Neuronal stem cell (in vitro differentiated cells): ENCODE measurements at regions not wholly inside any gene's neighbourhood (a gene's known extent, or its start where the extent isn't known, plus 50 kb on each side); places are given as distances from the start of the nearest gene placed in this dataset.
A peak's percentile ranks its signal among the peaks of the same experiment; 100 is the strongest.

Experiments used
- DNase-seq: peaks from one replicate; pipeline ENCODE4 v3.0.0-alpha.2; 2013; ENCODE audit warnings: low spot score
- H2AFZ ChIP-seq: one replicate; pipeline ENCODE4 v1.6.1; 2013; ENCODE audit warnings: mild to moderate bottlenecking, low read length, inconsistent platforms
- H2AK5ac ChIP-seq: 2 replicates; pipeline ENCODE4 v1.6.1; 2013; ENCODE audit warnings: low read depth, mild to moderate bottlenecking, inconsistent platforms, low read length, moderate library complexity, mixed read lengths
- H2BK120ac ChIP-seq: 2 replicates; pipeline ENCODE4 v1.6.1; 2013; ENCODE audit warnings: low read depth, mild to moderate bottlenecking, inconsistent platforms, low read length, moderate library complexity, mixed read lengths
- H2BK12ac ChIP-seq: one replicate; pipeline ENCODE4 v1.6.1; 2013; ENCODE audit warnings: low read length, inconsistent platforms
- H2BK15ac ChIP-seq: 2 replicates; pipeline ENCODE4 v1.6.1; 2013; ENCODE audit warnings: mild to moderate bottlenecking, low read length, inconsistent platforms, mixed read lengths
- H2BK5ac ChIP-seq: one replicate; pipeline ENCODE4 v1.6.1; 2013; ENCODE audit warnings: inconsistent platforms, mild to moderate bottlenecking, low read length, moderate library complexity
- H3K14ac ChIP-seq: one replicate; pipeline ENCODE4 v1.6.1; 2013; ENCODE audit warnings: low read length, inconsistent platforms
- H3K18ac ChIP-seq: 2 replicates; pipeline ENCODE4 v1.6.1; 2013; ENCODE audit warnings: low read length, inconsistent platforms
- H3K23ac ChIP-seq: 2 replicates; pipeline ENCODE4 v1.6.1; 2013; ENCODE audit warnings: low read depth, mild to moderate bottlenecking, mixed read lengths, low read length, inconsistent platforms; ENCODE audit not compliant: poor library complexity
- H3K27ac ChIP-seq: replicated peaks from 3 replicates; pipeline ENCODE4 v1.5.1; 2013; ENCODE audit warnings: low read length, inconsistent platforms
- H3K27me3 ChIP-seq, 3 experiments: 2 replicates each; pipeline ENCODE4 v1.6.1; 2013; ENCODE audit warnings: low read length in 3 of 3, mild to moderate bottlenecking in 2 of 3, inconsistent platforms in 1 of 3, low read depth in 1 of 3, mixed read lengths in 1 of 3, moderate library complexity in 1 of 3; ENCODE audit not compliant: control insufficient read depth in 3 of 3, insufficient read depth in 3 of 3
- H3K36me3 ChIP-seq, 2 donors: replicated peaks in 1 of 2; 2 replicates each; pipeline ENCODE4 v1.6.1; 2013; ENCODE audit warnings: low read length in 2 of 2; ENCODE audit not compliant: control insufficient read depth in 2 of 2, insufficient read depth in 2 of 2
- H3K4ac ChIP-seq: 2 replicates; pipeline ENCODE4 v1.6.1; 2013; ENCODE audit warnings: inconsistent platforms, mild to moderate bottlenecking, low read length, moderate library complexity
- H3K4me1 ChIP-seq, 2 donors: 1 replicate in 1 of 2; 2 replicates in 1 of 2; pipeline ENCODE4 v1.6.1; 2013; ENCODE audit warnings: low read length in 2 of 2, low read depth in 1 of 2; ENCODE audit not compliant: control insufficient read depth in 2 of 2, insufficient read depth in 1 of 2
- H3K4me2 ChIP-seq: one replicate; pipeline ENCODE4 v1.6.1; 2013; ENCODE audit warnings: mild to moderate bottlenecking, low read length, inconsistent platforms; ENCODE audit not compliant: insufficient read depth, poor library complexity, severe bottlenecking
- H3K4me3 ChIP-seq, 2 donors: 2 replicates each; pipeline ENCODE4 v1.5.1; 2013; ENCODE audit warnings: low read length in 2 of 2, mild to moderate bottlenecking in 2 of 2, inconsistent platforms in 1 of 2, moderate library complexity in 1 of 2
- H3K79me1 ChIP-seq: one replicate; pipeline ENCODE4 v1.6.1; 2013; ENCODE audit warnings: low read depth, mild to moderate bottlenecking, inconsistent platforms, low read length, moderate library complexity
- H3K9ac ChIP-seq: one replicate; pipeline ENCODE4 v1.6.1; 2013; ENCODE audit warnings: mild to moderate bottlenecking, low read depth, low read length, inconsistent platforms; ENCODE audit not compliant: poor library complexity
- H3K9me3 ChIP-seq, 2 donors: replicated peaks in 1 of 2; 2 replicates each; pipeline versions ENCODE3 to v1.6.1; 2013; ENCODE audit warnings: low read length in 2 of 2, mild to moderate bottlenecking in 2 of 2, inconsistent platforms in 1 of 2, low read depth in 1 of 2, mixed read lengths in 1 of 2, moderate library complexity in 1 of 2; ENCODE audit not compliant: control insufficient read depth in 2 of 2, insufficient read depth in 1 of 2
- H4K8ac ChIP-seq: one replicate; pipeline ENCODE4 v1.6.1; 2013; ENCODE audit warnings: low read depth, mild to moderate bottlenecking, inconsistent platforms, low read length, moderate library complexity
- H4K91ac ChIP-seq: one replicate; pipeline ENCODE4 v1.6.1; 2013; ENCODE audit warnings: low read length, low read depth, mild to moderate bottlenecking, inconsistent platforms; ENCODE audit not compliant: poor library complexity
- WGBS, 2 donors: extraction: QIAGEN DNeasy Blood & Tissue Kit; methylation state at CpG; one replicate each; pipeline ENCODE4 v1.1.7; 2013; ENCODE audit warnings: missing lambda C conversion rate in 2 of 2, mixed read lengths in 1 of 2; ENCODE audit not compliant: insufficient read length in 2 of 2, insufficient replicate concordance in 1 of 2; ENCODE audit errors: extremely low coverage in 2 of 2; 5-methylcytosine and 5-hydroxymethylcytosine counted together

DNA sequence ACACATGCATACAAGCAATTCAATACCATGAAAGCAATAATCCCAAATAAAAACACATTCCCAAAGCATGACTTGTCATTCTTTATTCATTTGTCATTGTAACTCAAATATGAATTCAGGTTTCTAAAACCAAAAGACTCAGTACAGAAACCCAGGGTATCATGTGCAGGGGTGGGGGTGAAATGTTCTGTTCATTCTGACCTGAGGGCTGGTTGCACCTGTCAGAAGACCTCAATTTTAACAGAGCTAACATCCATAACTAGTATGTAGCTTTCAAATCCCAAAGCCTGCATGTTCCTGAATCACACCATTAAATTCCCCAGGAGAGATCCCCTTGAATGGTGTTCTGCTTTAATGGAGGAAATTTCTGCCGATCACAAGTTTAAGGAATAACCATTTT lies 738.7 kb downstream of the MCTP2 start:
- no peak for DNase-seq
- no peak overlapping the region for H3K23ac ChIP-seq
- no peaks in the 10 kb centered on the region for H3K36me3 ChIP-seq
- H3K9ac ChIP-seq = no peak overlapping the region
- H4K8ac ChIP-seq = no peak overlapping the region
- H3K27me3 ChIP-seq = no peaks in the 10 kb centered on the region
- peaks cover 0 to 2% of the 10 kb centered on the region in 2 donors for H3K9me3 ChIP-seq
- H3K4me3 ChIP-seq = no peak overlapping the region
- H3K18ac ChIP-seq = no peak overlapping the region
- H3K14ac ChIP-seq = no peak overlapping the region
- no peak overlapping the region for H2AK5ac ChIP-seq
- no peak overlapping the region for H2AFZ ChIP-seq
- H4K91ac ChIP-seq = no peak overlapping the region
- no peak overlapping the region for H2BK120ac ChIP-seq
- no peak overlapping the region for H3K27ac ChIP-seq
- no peak overlapping the region for H3K4me2 ChIP-seq
- WGBS, 2 donors = no CpG with 5 or more reads among the region's 1 CpG
- H2BK5ac ChIP-seq = no peak overlapping the region
- no peaks in the 10 kb centered on the region for H3K4me1 ChIP-seq
- H2BK12ac ChIP-seq = no peak overlapping the region
- no peak overlapping the region for H3K4ac ChIP-seq
- no peak overlapping the region for H2BK15ac ChIP-seq
- no peaks in the 10 kb centered on the region for H3K79me1 ChIP-seq

DNA sequence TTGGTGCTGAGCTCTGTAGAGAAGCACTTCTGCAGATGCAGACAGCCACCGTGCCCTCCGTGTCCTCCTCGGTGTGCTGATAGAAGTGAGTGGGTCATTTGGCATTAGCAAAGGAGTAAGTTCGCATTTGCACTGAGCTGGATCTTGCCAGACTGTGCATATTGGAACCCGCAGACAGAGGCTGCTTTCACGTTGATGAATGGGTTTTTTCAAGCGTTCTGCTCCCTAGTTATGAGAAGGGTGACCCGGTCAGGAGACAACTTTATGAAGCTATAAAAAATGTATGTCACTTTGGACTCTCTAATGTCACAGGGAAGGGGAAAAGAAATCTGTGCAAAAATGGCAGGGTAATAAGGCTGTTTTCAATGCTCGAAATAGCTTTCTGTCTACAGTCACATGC lies 739.4 kb downstream of the MCTP2 start:
- H2AFZ ChIP-seq = no peak overlapping the region
- H4K8ac ChIP-seq = no peak overlapping the region
- H3K14ac ChIP-seq = no peak overlapping the region
- H3K36me3 ChIP-seq = no peaks in the 10 kb centered on the region
- no peak overlapping the region for H3K23ac ChIP-seq
- no peak overlapping the region for H3K9ac ChIP-seq
- no peak overlapping the region for H3K4me3 ChIP-seq
- DNase-seq = no peak
- peaks cover 0 to 2% of the 10 kb centered on the region in 2 donors for H3K9me3 ChIP-seq
- no CpG with 5 or more reads among the region's 9 CpGs for WGBS, 2 donors
- no peaks in the 10 kb centered on the region for H3K79me1 ChIP-seq
- H3K27me3 ChIP-seq = no peaks in the 10 kb centered on the region
- H2AK5ac ChIP-seq = no peak overlapping the region
- no peak overlapping the region for H2BK15ac ChIP-seq
- H3K18ac ChIP-seq = no peak overlapping the region
- no peak overlapping the region for H3K4me2 ChIP-seq
- no peak overlapping the region for H2BK12ac ChIP-seq
- no peak overlapping the region for H4K91ac ChIP-seq
- H3K4ac ChIP-seq = no peak overlapping the region
- no peaks in the 10 kb centered on the region for H3K4me1 ChIP-seq
- no peak overlapping the region for H3K27ac ChIP-seq
- no peak overlapping the region for H2BK120ac ChIP-seq
- no peak overlapping the region for H2BK5ac ChIP-seq

DNA sequence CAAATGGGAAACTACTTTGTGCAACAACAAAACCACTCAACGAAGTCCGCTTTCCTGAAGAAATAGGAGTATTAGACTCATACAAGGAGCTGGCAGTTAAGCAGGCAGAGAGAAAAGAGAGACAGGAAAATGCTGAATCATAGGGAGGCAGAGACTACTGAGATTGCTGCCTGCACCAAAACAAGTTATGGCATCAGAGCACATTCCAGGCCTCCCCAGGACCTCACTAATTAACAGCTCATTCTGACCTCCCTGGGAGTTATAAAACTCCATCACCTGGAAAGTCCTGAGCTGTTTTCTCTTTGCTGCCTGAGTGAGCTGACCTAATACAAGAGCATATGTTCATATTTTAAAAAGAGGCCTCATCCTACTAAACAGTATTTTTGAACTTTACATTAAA lies 741.0 kb downstream of the MCTP2 start:
- Histone ChIP-seq H2BK12ac (no peak overlapping the region), H3K14ac (no peak overlapping the region), H2AK5ac (no peak overlapping the region), H3K4me3 (no peak overlapping the region), H2BK15ac (no peak overlapping the region), H2AFZ (peak overlapping the region; percentile 57), H2BK120ac (no peak overlapping the region), H3K4ac (no peak overlapping the region), H3K4me2 (no peak overlapping the region), H3K9ac (no peak overlapping the region), H3K23ac (no peak overlapping the region), H2BK5ac (no peak overlapping the region), H3K36me3 (no peaks in the 10 kb centered on the region), H3K79me1 (no peaks in the 10 kb centered on the region), H4K8ac (no peak overlapping the region), H3K27me3 (no peaks in the 10 kb centered on the region), H3K27ac (no peak overlapping the region), H3K18ac (no peak overlapping the region), H3K9me3 (no peaks in the 10 kb centered on the region), H3K4me1 (no peaks in the 10 kb centered on the region), H4K91ac (no peak overlapping the region)
- no CpG with 5 or more reads among the region's 2 CpGs for WGBS, 2 donors
- peak; percentile 5 for DNase-seq

DNA sequence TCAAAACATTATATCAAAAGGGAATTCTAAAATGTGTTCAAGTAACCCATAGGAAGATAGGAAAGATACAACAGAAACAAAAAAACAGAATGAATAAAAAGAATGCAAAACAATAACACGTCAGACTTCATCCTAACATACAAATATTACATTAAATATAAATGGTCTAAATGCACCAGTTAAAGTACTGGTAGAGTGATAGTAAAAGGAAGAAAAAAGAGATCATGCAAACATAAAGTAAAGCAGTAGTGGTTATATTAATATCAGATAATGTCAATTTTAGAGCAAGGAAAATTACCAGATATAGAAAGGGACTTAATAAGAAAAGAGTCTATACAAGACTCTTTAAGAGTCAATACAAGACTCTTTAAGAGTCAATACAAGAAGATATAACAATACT lies 755.7 kb downstream of the MCTP2 start:
- H3K4me1 ChIP-seq = no peaks in the 10 kb centered on the region
- H3K23ac ChIP-seq = no peak overlapping the region
- no peak overlapping the region for H2BK120ac ChIP-seq
- H3K9ac ChIP-seq = no peak overlapping the region
- no peak overlapping the region for H4K91ac ChIP-seq
- H2BK15ac ChIP-seq = no peak overlapping the region
- H3K9me3 ChIP-seq = no peaks in the 10 kb centered on the region
- no peak overlapping the region for H3K14ac ChIP-seq
- H3K18ac ChIP-seq = no peak overlapping the region
- no peak overlapping the region for H2BK5ac ChIP-seq
- H2BK12ac ChIP-seq = no peak overlapping the region
- no peak overlapping the region for H3K27ac ChIP-seq
- H2AK5ac ChIP-seq = no peak overlapping the region
- H3K4ac ChIP-seq = no peak overlapping the region
- H2AFZ ChIP-seq = no peak overlapping the region
- no peaks in the 10 kb centered on the region for H3K79me1 ChIP-seq
- no peaks in the 10 kb centered on the region for H3K36me3 ChIP-seq
- no peak overlapping the region for H3K4me2 ChIP-seq
- no peak for DNase-seq
- no peak overlapping the region for H3K4me3 ChIP-seq
- WGBS, 2 donors = no CpG with 5 or more reads among the region's 1 CpG
- H4K8ac ChIP-seq = no peak overlapping the region
- H3K27me3 ChIP-seq = no peaks in the 10 kb centered on the region
